BJ (cell line): ENCODE measurements at regions not wholly inside any gene's neighbourhood (a gene's known extent, or its start where the extent isn't known, plus 50 kb on each side); places are given as distances from the start of the nearest gene placed in this dataset.

Experiments used
- CTCF ChIA-PET: fragments of 350-600 bp; formaldehyde crosslinking; extraction: SDS; loops from one replicate; lab custom pipeline; 2021; ENCODE audit warnings: antibody characterized with exemption, inconsistent platforms; lab: Yijun Ruan, JAX
- POLR2A ChIA-PET: fragments of 300-600 bp; sonication (Branson Sonifier 250); formaldehyde crosslinking; extraction: SDS; loops from one replicate; lab custom pipeline; 2021; ENCODE audit warnings: antibody characterized with exemption; lab: Charles Lee
- DNase-seq: peaks from one replicate; pipeline ENCODE4 v3.0.0-alpha.2; 2011; ENCODE audit warnings: low read depth
- H3K27me3 ChIP-seq: 2 replicates; pipeline ENCODE4 v1.6.0; 2011; ENCODE audit warnings: low read length; ENCODE audit not compliant: control insufficient read depth, insufficient read depth
- H3K36me3 ChIP-seq: 2 replicates; pipeline ENCODE4 v1.5.1; 2011; ENCODE audit warnings: low read length; ENCODE audit not compliant: control insufficient read depth, insufficient read depth
- H3K4me3 ChIP-seq: 2 replicates; pipeline ENCODE4 v1.5.1; 2011; ENCODE audit warnings: low read depth, mild to moderate bottlenecking, control low read depth, low read length
- TF ChIP-seq, protein P1 (sequence below): IDR thresholded peaks from 2 replicates; pipeline ENCODE4 v1.5.1; 2011; ENCODE audit warnings: low read depth, mild to moderate bottlenecking, control low read depth, inconsistent platforms, low read length, moderate library complexity; ENCODE audit not compliant: insufficient read depth

DNA sequence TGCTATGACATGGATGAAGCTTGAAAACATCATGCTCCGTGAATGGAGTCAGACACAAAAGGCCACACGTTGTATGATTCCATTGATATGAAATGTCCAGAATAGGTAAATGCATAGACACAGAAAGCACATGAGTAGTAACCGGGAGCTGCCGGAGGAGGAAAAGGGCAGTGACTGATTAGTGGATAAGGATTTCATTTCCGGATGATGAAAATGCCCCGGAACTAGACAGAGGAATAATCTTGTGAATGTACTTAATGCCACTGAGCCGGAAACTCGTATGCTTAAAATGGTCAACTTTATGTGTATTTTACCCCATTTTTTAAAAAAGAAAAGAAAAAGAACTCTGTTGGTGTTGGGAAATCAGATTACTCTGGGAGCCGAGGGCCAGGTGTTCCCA is 112.7 kb upstream of the FAM9B start:
- POLR2A ChIA-PET, result no interaction called here
- no peak for DNase-seq
- CTCF ChIA-PET, result no interaction called here
- TF ChIP-seq, protein P1, sequence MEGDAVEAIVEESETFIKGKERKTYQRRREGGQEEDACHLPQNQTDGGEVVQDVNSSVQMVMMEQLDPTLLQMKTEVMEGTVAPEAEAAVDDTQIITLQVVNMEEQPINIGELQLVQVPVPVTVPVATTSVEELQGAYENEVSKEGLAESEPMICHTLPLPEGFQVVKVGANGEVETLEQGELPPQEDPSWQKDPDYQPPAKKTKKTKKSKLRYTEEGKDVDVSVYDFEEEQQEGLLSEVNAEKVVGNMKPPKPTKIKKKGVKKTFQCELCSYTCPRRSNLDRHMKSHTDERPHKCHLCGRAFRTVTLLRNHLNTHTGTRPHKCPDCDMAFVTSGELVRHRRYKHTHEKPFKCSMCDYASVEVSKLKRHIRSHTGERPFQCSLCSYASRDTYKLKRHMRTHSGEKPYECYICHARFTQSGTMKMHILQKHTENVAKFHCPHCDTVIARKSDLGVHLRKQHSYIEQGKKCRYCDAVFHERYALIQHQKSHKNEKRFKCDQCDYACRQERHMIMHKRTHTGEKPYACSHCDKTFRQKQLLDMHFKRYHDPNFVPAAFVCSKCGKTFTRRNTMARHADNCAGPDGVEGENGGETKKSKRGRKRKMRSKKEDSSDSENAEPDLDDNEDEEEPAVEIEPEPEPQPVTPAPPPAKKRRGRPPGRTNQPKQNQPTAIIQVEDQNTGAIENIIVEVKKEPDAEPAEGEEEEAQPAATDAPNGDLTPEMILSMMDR, result no peak
- Histone ChIP-seq H3K36me3 (no peaks in the 10 kb centered on the region), H3K27me3 (no peaks in the 10 kb centered on the region), H3K4me3 (no peak overlapping the region)

GRCh38 chrX:9147086-9147485 is 113.2 kb upstream of the FAM9B start:
- DNase-seq, result no peak
- CTCF ChIA-PET, result no interaction called here

GRCh38 chrX:9147726-9148125 is 113.8 kb upstream of the FAM9B start:
- TF ChIP-seq, protein P1, result no peak
- H3K27me3 ChIP-seq, result no peaks in the 10 kb centered on the region
- ChIA-PET POLR2A (no interaction called here), CTCF (no interaction called here)
- no peaks in the 10 kb centered on the region for H3K36me3 ChIP-seq
- no peak overlapping the region for H3K4me3 ChIP-seq
- no peak for DNase-seq

More at GRCh38 chrX:9147086-9147485, 113.2 kb upstream of the FAM9B start:
- TF ChIP-seq, protein P1, result no peak
- H3K36me3 ChIP-seq, result no peaks in the 10 kb centered on the region
- POLR2A ChIA-PET, result no interaction called here
- H3K4me3 ChIP-seq, result no peak overlapping the region
- no peaks in the 10 kb centered on the region for H3K27me3 ChIP-seq

GRCh38 chrX:9148615-9149399 is 114.9 kb upstream of the FAM9B start:
- Histone ChIP-seq H3K27me3 (no peaks in the 10 kb centered on the region), H3K4me3 (no peak overlapping the region), H3K36me3 (no peaks in the 10 kb centered on the region)
- TF ChIP-seq, protein P1, result no peak
- DNase-seq, result peak; percentile 31
- ChIA-PET CTCF (interaction anchor here (1.0 kb wide), 1 partner anchor 173 kb away, joined by 3 read pairs; no protein-coding TSS in a partner anchor), POLR2A (interaction anchor here (0.5 kb wide), 1 partner anchor 554 kb away, joined by 3 read pairs; no protein-coding TSS in a partner anchor)

DNA sequence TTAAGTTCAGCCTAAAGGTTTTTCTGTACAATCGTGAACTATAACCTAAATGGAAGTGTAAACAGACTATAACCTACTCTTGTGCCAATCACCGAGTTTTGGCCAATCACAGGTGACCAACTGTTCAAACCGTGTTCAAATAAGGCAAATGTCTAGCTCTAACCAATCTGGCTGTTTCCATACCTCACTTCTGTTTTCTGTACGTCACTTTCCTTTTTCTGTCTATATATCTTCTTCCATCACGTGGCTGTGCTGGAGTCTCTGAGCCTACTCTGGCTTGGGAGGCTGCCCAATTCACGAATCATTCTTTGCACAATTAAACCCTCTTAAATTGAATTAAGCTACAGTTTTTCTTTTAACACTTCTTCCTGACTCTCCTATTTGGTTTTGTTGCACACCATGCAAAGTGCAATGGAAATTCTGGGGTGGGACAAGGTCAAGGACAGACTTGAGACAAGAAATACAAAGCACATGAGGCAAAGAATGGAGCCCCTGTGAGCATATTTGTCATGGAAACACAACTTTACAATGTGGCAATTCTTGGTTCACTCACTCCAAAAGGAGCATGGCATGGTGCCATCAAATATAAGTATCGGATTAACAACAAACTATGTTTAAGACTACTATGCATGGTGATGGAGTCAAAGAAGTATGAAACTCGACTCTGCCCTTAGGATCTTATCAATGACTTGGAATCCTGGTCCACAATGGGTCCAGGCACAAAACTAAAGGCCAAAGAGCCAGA is 115.7 kb upstream of the FAM9B start:
- H3K36me3 ChIP-seq, result no peaks in the 10 kb centered on the region
- H3K4me3 ChIP-seq, result no peak overlapping the region
- H3K27me3 ChIP-seq, result no peaks in the 10 kb centered on the region
- no peak for DNase-seq
- ChIA-PET CTCF (interaction anchor here (1.0 kb wide), 1 partner anchor 172 kb away, joined by 3 read pairs; no protein-coding TSS in a partner anchor), POLR2A (interaction anchor here (0.5 kb wide), 1 partner anchor 553 kb away, joined by 3 read pairs; no protein-coding TSS in a partner anchor)
- TF ChIP-seq, protein P1, result no peak
